Heart right ventricle (tissue), 16 donors: ENCODE measurements at regions not wholly inside any gene's neighbourhood (a gene's known extent, or its start where the extent isn't known, plus 50 kb on each side); places are given as distances from the start of the nearest gene placed in this dataset.

Experiments used
- ATAC-seq, 8 donors: fragments of 200-7000 bp; cut with Tn5 transposase; one replicate each; pipeline ENCODE4 v1.9.1; 2020; ENCODE audit warnings: mild to moderate bottlenecking in 8 of 8, moderate library complexity in 8 of 8, moderate number of reproducible peaks in 1 of 8
- DNase-seq, 2 donors: peaks; one replicate each; pipeline ENCODE4 v3.0.0-alpha.2; 2020
- H3K27ac ChIP-seq, 10 donors: fragments of 200-600 bp; sonication (generic) in 2 of 10; one replicate each; pipeline versions ENCODE4 v1.5.0 to v1.8.0; 2020 to 2022; ENCODE audit warnings: mild to moderate bottlenecking in 3 of 10
- H3K27me3 ChIP-seq, 7 donors: fragments of 200-600 bp; one replicate each; pipeline ENCODE4 v1.8.0; 2021 to 2022; ENCODE audit warnings: mild to moderate bottlenecking in 2 of 7
- H3K36me3 ChIP-seq, 9 donors: fragments of 200-600 bp; sonication (generic) in 1 of 9; one replicate each; pipeline versions ENCODE4 v1.5.0 to v1.8.0; 2020 to 2022; ENCODE audit warnings: mild to moderate bottlenecking in 2 of 9
- H3K4me1 ChIP-seq, 9 donors: fragments of 200-600 bp; sonication (generic) in 1 of 9; one replicate each; pipeline versions ENCODE4 v1.5.0 to v1.8.0; 2020 to 2022; ENCODE audit warnings: mild to moderate bottlenecking in 4 of 9
- H3K4me3 ChIP-seq, 10 donors: fragments of 200-600 bp; sonication (generic) in 2 of 10; one replicate each; pipeline versions ENCODE4 v1.5.0 to v1.8.0; 2020 to 2022; ENCODE audit warnings: mild to moderate bottlenecking in 7 of 10, moderate library complexity in 2 of 10
- H3K9me3 ChIP-seq, 11 donors: fragments of 200-600 bp in 10 of 11; sonication (generic) in 2 of 11; one replicate each; pipeline versions ENCODE4 v1.5.0 to v1.8.0; 2013 to 2022; ENCODE audit warnings: mild to moderate bottlenecking in 2 of 11, control low read depth in 1 of 11, moderate library complexity in 1 of 11
- WGBS, 2 donors: extraction: QIAGEN DNeasy Blood & Tissue Kit; methylation state at CpG; one replicate each; pipeline ENCODE4 v1.1.7; 2013; ENCODE audit warnings: inconsistent platforms in 1 of 2; 5-methylcytosine and 5-hydroxymethylcytosine counted together
- intact Hi-C, 10 donors: fragments of 100-400 bp; cut with DNase I; formaldehyde crosslinking; loops; one replicate each; pipeline versions ENCODE4 v1.11.1 to v1.14.2; 2022
- TF ChIP-seq, protein P1 (sequence below), 9 donors: fragments of 200-600 bp; sonication (generic) in 2 of 9; IDR thresholded peaks; one replicate each; pipeline versions ENCODE4 v1.5.0 to v1.8.0; 2021 to 2022; ENCODE audit warnings: antibody characterized with exemption in 9 of 9, mild to moderate bottlenecking in 5 of 9, moderate library complexity in 1 of 9
- donor health status: Arrhythmogenic right ventricular cardiomyopathy.
- donor health status: ischemic (EF 13 %, LVEDD 7.1; RV severe dilation, severe dysfunction).
- donor health status: healthy with polysubstance abuse.
- donor health status: DM: no; HTN: yes; CAD: no.
- donor health status: DM: no; HTN: no; CAD: no.
- donor health status: ischemic (EF 25% LVEDD 6.9; RV normal size, moderate dysfunction).
- donor health status: ischemic (EF 25% LVEDD 5.7; RV mildly dilated, moderate dysfunction).
- donor health status: healthy.
- donor health status: DM: yes; HTN: yes; CAD: no.
- donor health status: Ischemic cardiomyopathy.
- donor health status: ischemic (EF 35%, LVEDD 5.7; RV mildly dilated, moderate dysfunction).
- donor health status: nonischemic (EF 11% LVEDD 7.7; RV severe dilation, severe dysfunction).
- donor health status: DM: yes; HTN: yes; CAD: no.
- donor health status: PGD.
- donor health status: ischemic (EF 29% LVEDD 5.4; RV normal size, mild dysfunction).
- donor health status: nonischemic (EF 23%, LVEDD 6.1; RV moderate dilation, normal function).

GRCh38 chr14:50008562-50008961, 107.8 kb downstream of the VCPKMT start:
- 35 to 59% methylated on average over 2 of the region's 2 CpGs for WGBS, 2 donors
- peaks cover 0 to 12% (median 6%) of the 10 kb centered on the region in 9 donors for H3K4me1 ChIP-seq
- no peak for DNase-seq
- no peaks in the 10 kb centered on the region for H3K9me3 ChIP-seq
- no peak overlapping the region for H3K4me3 ChIP-seq
- H3K36me3 ChIP-seq: no peaks in the 10 kb centered on the region
- H3K27me3 ChIP-seq: no peaks in the 10 kb centered on the region
- TF ChIP-seq, protein P1, sequence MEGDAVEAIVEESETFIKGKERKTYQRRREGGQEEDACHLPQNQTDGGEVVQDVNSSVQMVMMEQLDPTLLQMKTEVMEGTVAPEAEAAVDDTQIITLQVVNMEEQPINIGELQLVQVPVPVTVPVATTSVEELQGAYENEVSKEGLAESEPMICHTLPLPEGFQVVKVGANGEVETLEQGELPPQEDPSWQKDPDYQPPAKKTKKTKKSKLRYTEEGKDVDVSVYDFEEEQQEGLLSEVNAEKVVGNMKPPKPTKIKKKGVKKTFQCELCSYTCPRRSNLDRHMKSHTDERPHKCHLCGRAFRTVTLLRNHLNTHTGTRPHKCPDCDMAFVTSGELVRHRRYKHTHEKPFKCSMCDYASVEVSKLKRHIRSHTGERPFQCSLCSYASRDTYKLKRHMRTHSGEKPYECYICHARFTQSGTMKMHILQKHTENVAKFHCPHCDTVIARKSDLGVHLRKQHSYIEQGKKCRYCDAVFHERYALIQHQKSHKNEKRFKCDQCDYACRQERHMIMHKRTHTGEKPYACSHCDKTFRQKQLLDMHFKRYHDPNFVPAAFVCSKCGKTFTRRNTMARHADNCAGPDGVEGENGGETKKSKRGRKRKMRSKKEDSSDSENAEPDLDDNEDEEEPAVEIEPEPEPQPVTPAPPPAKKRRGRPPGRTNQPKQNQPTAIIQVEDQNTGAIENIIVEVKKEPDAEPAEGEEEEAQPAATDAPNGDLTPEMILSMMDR (IDR thresholded peaks at IDR 0.05): no peak
- no peak overlapping the region for H3K27ac ChIP-seq
- ATAC-seq: no peak
- intact Hi-C loops: loop anchor here in 5 of 10 donors (10.0 kb wide), 4 partner anchors 96 to 144 kb away; partner anchors contain the start of gene ARF6 (in 2 of the 5)

GRCh38 chr14:50008974-50009373, 107.4 kb downstream of the VCPKMT start:
- peaks cover 0 to 8% (median 2%) of the 10 kb centered on the region in 9 donors for H3K4me1 ChIP-seq
- H3K9me3 ChIP-seq: no peaks in the 10 kb centered on the region
- intact Hi-C loops: loop anchor here in 5 of 10 donors (10.0 kb wide), 4 partner anchors 96 to 144 kb away; partner anchors contain the start of gene ARF6 (in 2 of the 5)
- no peak for DNase-seq
- H3K27me3 ChIP-seq: no peaks in the 10 kb centered on the region
- TF ChIP-seq, protein P1 (IDR thresholded peaks at IDR 0.05): no peak
- H3K36me3 ChIP-seq: no peaks in the 10 kb centered on the region
- H3K27ac ChIP-seq: no peak overlapping the region
- no peak for ATAC-seq
- WGBS, 2 donors: 92 to 97% methylated on average over 8 of the region's 8 CpGs
- H3K4me3 ChIP-seq: no peak overlapping the region

DNA sequence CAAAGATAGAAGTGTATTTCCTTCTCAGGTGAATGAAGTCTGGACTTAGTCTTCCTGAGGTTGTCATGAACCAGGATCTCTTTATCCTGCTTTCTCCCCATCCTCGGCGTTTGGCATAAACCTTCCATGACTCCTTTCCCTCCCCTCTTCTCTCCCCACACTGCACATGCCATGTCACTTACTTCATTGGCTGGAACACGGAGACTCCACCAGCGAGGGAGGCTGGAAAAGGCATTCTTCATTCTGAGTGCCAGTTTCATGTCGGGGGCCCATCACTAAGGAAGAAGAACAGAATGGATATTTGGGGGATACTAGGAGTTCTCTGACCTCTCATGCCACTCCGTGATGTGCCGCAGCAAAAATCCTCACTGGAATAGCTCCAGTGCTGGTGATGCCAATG, 105.6 kb downstream of the VCPKMT start:
- TF ChIP-seq, protein P1 (IDR thresholded peaks at IDR 0.05): no peak
- H3K4me3 ChIP-seq: no peak overlapping the region
- H3K4me1 ChIP-seq: peaks cover 0 to 6% (median 0%) of the 10 kb centered on the region in 9 donors
- WGBS, 2 donors: 76 to 78% methylated on average over 7 of the region's 7 CpGs
- no peak for DNase-seq
- intact Hi-C loops: no loop called here
- no peak overlapping the region for H3K27ac ChIP-seq
- no peaks in the 10 kb centered on the region for H3K36me3 ChIP-seq
- ATAC-seq: peak in 1 of 8 donors; percentile 44
- no peaks in the 10 kb centered on the region for H3K9me3 ChIP-seq
- no peaks in the 10 kb centered on the region for H3K27me3 ChIP-seq

DNA sequence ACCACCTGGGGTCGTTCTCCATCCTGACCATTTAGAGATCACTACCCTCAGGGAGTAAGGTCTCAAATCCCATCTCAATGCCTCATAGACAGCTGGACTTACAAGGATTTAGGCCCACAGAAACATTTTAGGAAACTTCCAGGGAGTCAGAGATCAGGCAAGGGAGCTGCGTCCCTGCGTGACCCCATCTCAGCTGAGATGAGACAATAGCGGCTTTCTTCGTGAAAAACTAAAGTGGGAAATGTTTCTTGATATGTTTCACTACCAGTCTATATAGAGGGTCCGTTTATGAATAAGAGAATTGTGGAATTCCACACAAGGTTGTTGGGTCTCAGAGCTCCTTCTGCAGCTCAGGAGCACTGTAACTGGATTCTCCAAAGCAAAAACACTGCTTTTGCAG, 105.1 kb downstream of the VCPKMT start:
- intact Hi-C loops: no loop called here
- Histone ChIP-seq H3K9me3 (no peaks in the 10 kb centered on the region), H3K27me3 (no peaks in the 10 kb centered on the region), H3K27ac (no peak overlapping the region), H3K36me3 (no peaks in the 10 kb centered on the region), H3K4me3 (no peak overlapping the region), H3K4me1 (peaks cover 0 to 6% (median 0%) of the 10 kb centered on the region in 9 donors)
- ATAC-seq (no peak), DNase-seq (no peak)
- WGBS, 2 donors: 78 to 85% methylated on average over 6 of the region's 6 CpGs
- TF ChIP-seq, protein P1 (IDR thresholded peaks at IDR 0.05): no peak
